ENCODE measurements at regions not wholly inside any gene's neighbourhood (a gene's known extent, or its start where the extent isn't known, plus 50 kb on each side); places are given as distances from the start of the nearest gene placed in this dataset.
"Not testable (repeated sequence)": the region's sequence is repeated elsewhere in the genome, so short reads cannot be mapped to it uniquely, and the experiment has no call there.

DNA sequence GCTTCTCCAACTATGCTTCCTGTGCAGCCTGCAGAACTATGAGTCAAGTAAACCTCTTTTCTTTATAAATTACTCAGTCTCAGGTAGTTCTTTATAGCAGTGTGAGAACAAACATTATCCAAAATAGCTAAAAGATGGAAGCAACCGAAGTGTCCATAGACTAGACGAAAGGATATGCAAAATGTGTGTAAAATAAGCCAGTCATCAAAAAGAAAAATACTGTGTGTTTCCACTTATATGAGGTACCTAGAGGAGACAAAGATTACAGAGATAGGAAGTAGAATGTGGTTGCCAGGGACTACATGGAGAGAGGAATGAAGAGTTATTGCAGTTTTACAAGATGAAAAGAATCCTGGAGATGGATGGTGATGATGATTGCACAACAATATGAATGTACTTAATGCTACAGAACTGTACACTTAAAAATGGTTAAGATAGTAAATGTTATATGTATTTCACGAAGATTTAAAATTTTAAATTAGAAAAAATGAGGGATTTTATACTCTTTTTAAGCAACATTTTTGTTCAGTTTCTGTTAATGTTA lies 99.3 kb upstream of the FN1 start:
- DNase-seq (ENCODE audit: low spot score) = no peak

GRCh38 chr2:215533716-215534115 lies 97.8 kb upstream of the FN1 start:
- DNase-seq (ENCODE audit: low spot score) = not testable (repeated sequence)

DNA sequence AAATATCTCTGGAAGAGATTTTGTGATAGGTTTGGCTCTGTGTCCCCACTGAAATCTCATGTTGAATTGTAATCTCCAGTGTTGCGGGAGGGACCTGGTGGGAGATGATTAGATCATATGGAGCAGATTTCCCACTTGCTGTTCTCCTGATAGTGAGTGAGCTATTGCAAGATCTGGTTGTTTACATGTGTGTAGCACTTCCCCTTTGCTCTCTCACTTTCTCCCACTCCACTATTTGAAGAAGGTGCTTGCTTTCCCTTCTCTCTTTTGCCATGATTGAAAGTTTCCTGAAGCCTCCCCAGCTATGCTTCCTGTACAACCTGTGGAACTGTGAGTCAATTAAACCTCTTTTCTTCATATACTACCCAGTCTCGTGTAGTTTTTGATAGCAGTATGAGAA lies 97.0 kb upstream of the FN1 start:
- no peak for DNase-seq (ENCODE audit: low spot score)

GRCh38 chr2:215531284-215531683 lies 95.4 kb upstream of the FN1 start:
- no peak for DNase-seq (ENCODE audit: low spot score)

DNA sequence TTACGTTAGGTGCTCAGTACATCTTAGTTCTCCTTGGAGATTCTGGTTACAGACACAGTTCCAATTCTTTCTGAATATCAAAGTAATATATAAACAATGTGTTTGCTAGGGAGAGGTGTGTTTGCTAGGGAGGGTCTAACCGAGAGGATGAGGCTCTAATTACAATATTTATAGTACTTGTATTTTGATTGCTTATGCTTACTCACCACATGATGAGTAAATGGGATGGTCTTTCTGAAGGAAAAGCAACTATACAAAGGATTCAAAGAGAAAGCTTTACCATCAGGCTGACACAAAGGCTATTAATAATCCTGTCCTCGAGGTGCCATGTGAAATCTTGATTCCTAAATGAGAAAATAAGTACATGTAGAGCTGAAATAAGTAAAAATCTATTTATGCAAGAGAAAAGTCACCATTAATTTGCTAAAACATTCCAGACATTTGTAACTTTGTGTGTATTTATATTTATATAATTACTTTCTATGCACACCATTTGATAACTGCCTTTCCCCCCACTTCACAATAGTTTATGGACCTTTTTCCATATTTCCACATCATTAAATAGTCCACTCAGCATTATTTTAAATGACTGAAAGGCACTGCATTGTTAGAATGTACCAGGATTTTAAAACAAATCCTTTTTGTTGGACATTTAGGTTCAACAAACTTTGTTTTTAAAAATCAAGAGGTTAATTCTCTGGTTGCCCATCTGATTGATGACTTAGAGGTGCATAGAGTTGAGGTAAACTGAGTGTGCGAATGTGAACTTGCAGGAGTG lies 94.5 kb upstream of the FN1 start:
- DNase-seq (ENCODE audit: low spot score) = no peak

GRCh38 chr2:215529271-215529670 lies 93.4 kb upstream of the FN1 start:
- peak; percentile 31 for DNase-seq (ENCODE audit: low spot score)

DNA sequence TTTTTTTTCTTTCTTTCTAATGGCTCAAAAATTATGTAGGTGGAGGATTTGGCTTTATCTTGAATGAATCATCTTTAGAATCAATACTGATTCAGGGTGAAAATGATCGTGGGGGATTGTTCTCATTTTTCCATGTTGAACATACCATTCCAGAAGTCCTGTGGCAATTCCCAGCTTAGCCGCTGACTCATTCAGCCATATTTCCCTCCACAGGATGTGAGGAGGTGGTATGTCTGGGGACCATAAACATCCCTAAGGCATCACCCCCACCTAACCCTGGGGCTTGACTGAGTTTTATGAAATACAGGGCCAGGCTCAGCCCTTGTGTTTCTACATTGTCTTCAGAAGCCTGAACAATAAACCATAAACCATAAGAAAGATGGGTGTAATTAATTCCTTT lies 92.7 kb upstream of the FN1 start:
- no peak for DNase-seq (ENCODE audit: low spot score)

DNA sequence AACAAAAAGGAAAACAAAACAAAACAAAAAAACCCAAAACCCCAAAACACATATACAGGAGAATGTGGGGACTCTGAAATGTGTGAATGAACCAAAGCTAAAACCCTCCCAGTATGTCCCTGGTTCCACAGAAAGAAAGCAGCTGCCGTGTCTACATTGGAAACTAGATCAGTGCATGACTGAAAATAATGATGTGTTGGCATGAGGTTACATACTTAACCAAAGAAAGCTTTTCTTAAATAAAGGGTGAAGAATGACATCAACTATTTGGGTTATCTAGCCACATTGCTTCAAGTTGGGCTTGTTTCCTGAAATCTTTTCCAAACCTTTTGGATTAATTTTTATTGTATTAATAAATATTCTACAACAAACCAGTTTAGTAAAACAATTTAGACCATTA lies 91.9 kb upstream of the FN1 start:
- DNase-seq (ENCODE audit: low spot score) = no peak

GRCh38 chr2:215526341-215526740 lies 90.5 kb upstream of the FN1 start:
- DNase-seq (ENCODE audit: low spot score) = no peak

GRCh38 chr2:215522237-215522636 lies 86.4 kb upstream of the FN1 start:
- DNase-seq (ENCODE audit: low spot score) = no peak

GRCh38 chr2:215521031-215521430 lies 85.2 kb upstream of the FN1 start:
- DNase-seq (ENCODE audit: low spot score) = no peak

DNA sequence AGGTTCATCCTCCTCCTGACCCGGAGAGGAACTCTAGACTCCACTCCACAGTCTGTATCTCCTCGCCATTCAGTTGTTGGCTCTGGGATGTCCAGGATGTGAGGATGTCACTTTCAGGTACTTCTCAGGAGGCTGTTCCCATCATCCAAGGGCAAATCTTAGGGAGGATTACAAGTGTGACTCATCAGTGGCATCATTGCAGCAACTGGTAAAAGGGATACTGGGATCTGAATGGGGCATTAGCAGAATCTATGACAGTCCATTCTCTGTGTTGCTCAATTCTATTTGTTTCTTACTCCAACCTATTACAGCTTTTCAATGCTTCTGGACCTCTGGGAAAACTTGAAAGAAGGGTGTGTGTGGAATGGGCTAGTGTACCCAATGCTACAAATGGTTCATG lies 81.5 kb upstream of the FN1 start:
- no peak for DNase-seq (ENCODE audit: low spot score)

- no peak for DNase-seq (ENCODE audit: low spot score)
Measured at GRCh38 chr2:215514516-215514915, 78.6 kb upstream of the FN1 start.

GRCh38 chr2:215511454-215512346 lies 75.8 kb upstream of the FN1 start:
- no peak for DNase-seq (ENCODE audit: low spot score)

DNA sequence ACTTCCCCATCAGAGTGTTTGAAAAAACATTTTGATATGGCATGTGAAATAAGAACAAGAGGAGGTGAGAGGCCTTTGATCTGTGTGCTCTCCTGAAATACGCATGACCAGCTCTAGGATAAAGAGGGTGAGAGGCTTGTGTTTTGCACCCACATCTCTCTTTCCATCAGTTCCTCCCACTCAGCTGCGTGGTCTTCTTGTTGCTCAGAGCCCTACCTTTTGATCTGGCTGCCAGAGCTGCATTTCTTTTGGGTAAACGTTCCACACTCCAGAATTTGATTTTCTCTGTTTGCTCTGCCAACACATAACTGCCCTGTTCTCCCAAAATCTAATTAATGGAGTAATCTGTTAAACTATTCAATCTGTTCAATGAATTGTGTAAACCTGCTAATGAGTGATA lies 72.0 kb upstream of the FN1 start:
- no peak for DNase-seq (ENCODE audit: low spot score)

GRCh38 chr2:215507136-215507535 lies 71.3 kb upstream of the FN1 start:
- DNase-seq (ENCODE audit: low spot score) = no peak

DNA sequence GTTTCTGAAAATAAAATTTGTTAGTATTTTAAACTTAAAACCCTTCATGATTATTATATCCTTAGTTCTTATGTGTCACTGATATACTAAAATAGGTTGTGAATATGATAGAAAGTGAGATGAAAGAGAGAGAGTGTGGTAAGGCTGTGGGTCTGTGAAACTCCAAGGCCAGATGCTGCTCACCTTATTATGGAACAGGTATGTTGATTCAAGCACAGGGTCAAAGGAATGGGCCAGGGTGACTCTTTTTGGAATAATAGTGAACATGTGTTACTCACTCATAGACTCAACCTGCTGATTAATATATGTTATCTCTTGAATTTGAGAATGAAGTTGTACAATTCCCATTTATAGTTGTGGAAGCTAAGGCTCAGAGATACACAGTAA lies 70.7 kb upstream of the FN1 start:
- no peak for DNase-seq (ENCODE audit: low spot score)

GRCh38 chr2:215505044-215505786 lies 69.3 kb upstream of the FN1 start:
- DNase-seq (ENCODE audit: low spot score) = peak; percentile 22

DNA sequence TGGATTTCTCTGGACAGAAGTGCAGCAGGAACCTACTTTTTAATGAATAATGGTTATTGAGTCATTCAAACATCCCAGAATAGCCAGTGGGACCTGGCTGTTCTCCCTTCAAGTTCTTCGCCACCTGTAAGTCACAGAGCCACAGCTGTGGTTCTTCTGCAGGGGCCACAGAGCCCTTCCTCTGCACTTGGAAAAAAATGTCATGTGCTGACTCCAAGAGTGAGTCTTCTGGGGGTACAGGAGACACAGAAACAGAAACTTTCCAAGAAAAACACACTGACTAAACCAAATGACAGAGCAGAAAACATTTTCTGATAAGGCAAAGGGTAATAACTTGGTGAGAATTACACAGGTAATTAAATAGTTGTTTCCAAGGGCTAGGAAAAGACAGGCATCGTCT lies 68.7 kb upstream of the FN1 start:
- no peak for DNase-seq (ENCODE audit: low spot score)

GRCh38 chr2:215503381-215503780 lies 67.5 kb upstream of the FN1 start:
- no peak for DNase-seq (ENCODE audit: low spot score)

- DNase-seq (ENCODE audit: low spot score) = no peak
Measured at GRCh38 chr2:215500466-215500865, 64.6 kb upstream of the FN1 start.

GRCh38 chr2:215499331-215499730 lies 63.5 kb upstream of the FN1 start:
- no peak for DNase-seq (ENCODE audit: low spot score)
